Endothelial cell of hepatic sinusoid (primary cell): ENCODE measurements at regions not wholly inside any gene's neighbourhood (a gene's known extent, or its start where the extent isn't known, plus 50 kb on each side); places are given as distances from the start of the nearest gene placed in this dataset.

Experiments used
- in situ Hi-C: cut with HindIII; loops from 2 replicates; pipeline ENCODE4 v1.10.0; 2017; ENCODE audit warnings: low sequenced_read_pairs

DNA sequence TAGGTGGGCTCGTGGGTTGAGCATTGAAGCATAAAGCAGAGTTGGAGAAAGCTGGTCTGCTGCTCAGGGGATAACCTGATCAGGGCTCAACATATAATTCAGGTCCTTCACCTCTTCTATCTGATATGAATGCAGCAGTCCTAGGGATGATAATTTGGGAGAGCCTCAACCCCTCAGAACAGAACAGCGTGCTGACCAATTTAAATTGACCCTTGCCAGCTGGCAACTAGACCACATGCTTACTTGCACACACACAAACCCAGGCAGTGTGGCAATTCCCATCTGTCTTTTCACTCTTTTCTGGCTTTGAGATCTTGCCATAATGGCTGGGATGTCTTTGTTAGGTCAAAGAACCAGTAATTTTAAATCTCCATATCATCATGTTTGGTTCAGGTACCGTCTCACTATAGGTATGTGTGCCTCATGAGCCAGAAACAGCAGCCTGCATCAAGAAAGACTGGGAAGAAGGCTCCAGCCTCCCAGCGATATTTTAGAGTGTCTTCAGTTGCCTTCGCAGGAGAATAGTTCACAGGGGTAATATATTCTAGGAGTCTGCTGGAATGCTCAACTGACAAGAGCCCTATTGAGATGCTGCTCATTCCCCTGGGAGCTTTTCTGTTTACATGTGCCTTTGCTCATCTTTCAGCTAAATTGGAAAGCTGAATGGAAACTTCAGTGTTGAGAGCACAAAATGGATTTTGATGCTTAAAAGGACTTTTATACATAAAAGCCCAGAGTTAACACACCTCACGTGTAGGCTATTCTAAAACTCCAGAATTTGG lies 497.6 kb downstream of the RASEF start:
- in situ Hi-C loops, result no loop called here

DNA sequence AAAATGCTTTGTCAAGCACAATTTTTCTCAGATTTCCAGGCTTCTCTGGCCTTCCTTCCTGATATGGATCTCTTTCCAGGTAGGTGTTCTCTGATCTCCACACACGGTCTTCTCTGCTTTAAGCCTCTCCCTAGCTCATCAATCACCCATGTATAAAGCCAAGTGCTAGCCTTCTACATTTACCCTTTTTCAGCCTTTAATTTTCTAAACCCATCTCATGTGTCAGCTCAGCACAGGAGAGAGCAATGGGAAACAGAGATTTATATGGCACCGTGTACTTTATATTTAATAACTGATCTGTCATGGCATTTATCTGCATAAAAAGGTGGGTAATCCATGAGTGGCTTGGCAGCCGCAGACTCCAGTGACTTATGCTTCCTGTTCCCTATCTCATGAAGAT lies 495.0 kb downstream of the RASEF start:
- in situ Hi-C loops, result no loop called here

DNA sequence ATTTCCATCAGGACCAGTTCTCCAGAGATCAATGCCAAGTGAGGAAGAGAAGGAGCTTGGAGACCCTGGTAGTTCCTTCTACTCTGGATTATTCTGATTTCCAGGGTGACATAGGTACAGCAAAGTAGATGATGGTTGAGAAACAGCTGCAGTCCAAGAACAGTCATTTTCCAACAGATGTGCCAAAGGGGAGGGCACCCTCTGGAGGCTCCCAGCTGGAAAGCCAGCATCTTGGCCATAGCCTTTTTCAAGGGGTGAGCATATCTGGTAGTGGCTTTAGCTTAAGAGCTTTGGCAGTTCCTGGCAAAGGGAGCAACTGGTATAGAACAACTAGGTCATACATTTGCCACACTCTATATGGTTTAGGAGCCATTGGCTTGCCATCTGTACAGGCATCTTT lies 492.7 kb downstream of the RASEF start:
- in situ Hi-C loops, result no loop called here

DNA sequence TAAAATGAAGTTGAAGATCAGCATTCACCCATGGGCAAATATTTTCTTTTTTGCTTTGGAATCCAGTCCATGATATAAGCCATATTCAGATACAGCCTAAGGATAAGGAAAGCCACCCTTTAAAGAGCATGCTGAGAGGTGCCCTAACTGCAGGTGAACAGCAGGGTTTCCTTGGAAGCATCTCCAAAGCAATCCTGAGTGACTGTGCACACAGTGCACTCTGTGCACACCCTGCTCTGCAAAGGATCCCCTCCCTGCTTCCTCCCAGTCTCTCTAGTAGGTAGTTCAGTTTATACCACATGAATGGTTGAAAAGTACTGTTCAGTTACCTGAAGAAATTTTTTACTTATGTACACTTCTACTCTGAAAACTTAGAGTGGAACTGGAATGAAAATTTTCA lies 491.4 kb downstream of the RASEF start:
- in situ Hi-C loops, result no loop called here

DNA sequence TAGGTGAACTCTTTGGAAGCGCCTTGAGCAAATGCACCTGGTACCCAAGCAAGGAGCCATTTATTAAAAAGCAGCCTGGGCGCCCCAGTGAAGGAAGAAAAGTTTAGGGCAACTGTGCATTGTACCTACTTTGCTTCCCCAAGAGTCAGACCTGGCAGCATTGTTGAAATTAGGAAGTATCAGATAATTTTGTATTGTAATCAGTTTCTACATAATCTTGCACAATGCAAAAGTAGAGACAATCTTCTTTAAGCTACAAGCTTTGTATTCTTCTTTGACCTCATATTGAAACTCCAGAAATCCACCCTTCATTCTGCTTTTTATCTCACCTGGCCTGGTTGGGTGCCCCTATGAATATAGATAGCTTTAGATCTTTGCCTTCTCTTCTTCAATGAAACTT lies 490.8 kb downstream of the RASEF start:
- in situ Hi-C loops, result no loop called here

DNA sequence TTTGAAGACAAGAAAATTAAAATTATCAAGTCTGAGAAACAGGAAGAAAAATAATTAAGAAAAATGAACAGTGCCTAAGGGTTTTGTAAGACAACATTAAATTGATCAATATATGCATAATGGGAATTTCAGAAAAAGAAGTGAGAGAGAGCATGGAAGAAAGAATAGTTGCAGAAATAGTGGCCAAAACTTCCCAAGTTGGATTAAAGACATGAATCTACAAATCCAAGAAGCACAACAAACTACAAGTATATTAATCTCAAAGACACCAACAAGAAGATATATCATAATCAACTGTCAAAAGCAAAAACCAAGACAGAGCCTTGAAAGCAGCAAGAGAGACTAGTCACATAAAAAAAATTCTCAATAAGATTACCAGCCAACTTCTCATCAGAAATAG lies 488.0 kb downstream of the RASEF start:
- in situ Hi-C loops, result no loop called here

DNA sequence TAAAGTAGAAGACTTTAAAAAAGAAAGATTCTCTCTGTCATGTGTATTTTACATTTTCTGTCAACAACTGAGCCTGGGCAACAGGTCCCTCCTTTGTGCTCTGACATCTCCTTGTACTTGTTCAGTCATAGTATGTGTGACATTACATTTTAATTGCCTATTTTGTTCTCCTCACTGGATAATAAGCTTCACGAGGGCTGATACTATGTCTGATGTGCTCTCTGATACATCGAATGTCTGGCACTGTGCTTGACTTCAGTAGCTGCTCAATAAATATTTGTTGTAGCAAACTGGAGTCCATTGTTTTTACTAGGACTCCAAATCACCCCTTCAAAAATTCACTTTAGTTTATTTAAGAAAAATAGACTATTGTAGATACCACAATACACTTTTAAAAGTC lies 482.0 kb downstream of the RASEF start:
- in situ Hi-C loops, result no loop called here

DNA sequence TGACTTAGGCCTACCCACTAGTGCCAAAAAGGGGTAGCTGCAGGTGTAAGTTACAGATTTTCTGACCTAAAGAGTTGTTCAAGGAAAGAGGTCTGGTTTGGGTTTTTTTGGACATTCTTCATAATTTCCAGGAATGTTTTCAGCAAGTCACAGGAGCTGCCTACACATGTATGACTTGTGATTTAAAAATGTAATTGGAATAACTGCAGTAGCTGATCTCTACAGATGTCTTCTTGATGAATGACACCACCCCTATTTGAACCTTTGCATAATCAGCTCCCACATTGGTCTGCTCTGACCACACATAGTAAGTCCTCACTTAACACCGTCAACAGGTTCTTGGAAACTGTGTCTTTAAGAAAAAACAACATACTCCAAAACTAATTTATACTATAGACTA lies 481.4 kb downstream of the RASEF start:
- in situ Hi-C loops, result no loop called here

DNA sequence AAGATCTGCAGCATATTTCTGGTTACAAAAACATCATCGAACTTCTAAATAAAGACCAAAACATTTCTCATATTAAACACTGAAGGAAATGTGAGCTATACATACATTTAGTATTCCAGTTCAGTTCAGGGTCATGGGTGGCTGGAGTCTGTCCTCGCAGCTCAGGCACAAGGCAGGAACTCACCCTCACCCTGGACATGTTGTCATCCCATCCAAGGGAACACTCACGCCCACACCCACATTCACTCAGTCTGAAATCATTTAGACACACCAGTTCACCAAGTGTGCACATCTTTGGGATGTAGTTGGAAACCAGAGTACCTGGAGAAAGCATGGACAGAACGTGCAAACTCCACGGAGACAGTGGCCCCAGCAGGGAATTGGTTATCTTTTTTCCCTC lies 481.0 kb downstream of the RASEF start:
- in situ Hi-C loops, result no loop called here

DNA sequence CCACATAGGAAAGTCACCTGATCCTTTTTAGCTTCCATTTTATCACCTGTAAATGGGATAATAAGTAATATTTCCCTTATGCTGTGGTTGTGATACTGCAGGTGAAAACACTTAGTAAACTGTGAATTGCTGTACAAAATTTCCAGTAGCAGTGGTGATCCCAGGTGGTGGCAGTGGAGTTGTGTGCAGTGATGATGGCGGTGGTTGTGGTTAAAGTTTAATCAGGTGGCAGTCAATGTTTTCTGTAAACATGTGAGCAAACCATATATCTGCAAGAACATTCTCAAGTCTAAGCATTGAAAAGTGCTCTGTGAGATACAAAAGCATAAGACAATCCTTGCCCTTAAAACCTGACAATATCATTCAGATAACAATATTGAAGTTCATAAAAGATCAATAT lies 480.2 kb downstream of the RASEF start:
- in situ Hi-C loops, result no loop called here

DNA sequence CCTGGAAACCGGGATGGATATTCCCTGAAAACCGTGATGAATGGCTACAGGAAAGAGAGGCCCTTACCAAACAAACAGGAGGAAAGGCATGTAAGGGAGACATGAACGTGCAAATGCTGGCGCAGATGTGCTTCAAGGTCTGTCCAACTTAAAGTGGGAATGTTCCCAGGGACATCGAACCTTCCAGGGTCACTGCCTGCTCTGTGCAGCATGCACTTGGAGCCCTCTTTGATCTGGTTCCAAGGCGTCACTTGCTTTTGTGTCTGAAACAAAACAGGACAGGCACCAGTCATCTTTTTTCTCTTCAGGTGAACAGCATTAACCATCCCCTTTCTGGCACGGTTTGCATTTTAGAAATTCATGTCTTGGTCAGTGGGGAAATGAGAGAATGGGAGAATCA lies 479.4 kb downstream of the RASEF start:
- in situ Hi-C loops, result no loop called here

DNA sequence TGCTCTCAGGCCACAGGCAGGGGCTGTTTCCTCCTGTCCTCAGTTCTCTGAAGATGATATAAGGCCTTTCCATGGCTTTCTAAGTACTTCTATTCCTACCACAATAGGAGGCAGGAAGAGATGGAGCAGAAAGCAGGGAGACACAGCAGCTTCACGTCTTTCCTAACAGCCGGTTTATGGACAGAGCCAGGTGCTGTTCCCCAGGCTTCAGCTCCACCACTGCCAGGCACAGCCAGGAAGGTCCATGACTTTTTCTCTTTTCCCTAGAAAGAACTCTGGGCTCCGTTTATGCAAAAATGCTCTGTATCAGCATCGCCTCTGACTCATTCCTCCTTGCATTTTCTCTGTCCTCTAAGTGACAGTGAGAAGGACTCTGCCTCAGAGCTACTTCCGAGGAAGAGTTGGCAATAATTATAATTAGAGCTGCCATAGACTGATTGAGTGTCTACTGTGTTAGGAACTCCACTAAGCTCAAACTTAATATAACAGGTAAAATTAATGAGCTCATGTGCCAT lies 478.5 kb downstream of the RASEF start:
- in situ Hi-C loops, result no loop called here

DNA sequence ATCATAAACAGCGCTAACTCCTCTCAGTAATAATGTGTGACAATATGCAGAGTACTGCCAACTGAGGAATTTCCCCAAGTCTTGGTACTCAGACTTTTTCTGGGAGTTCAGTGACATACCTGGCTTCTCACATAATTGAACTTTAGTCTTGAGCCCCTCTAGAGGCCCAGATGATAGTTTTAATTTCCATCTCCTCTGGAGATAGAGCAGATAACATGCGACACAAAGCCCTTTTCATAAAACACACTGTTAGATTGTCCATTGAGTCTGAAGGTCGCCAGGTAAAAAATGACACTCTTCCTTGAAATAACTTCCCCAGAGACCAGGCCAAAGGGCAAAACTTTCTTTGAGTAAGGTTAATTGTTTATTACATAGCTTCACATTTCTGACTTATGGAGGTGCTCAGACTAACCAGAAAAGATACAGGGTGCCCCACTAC lies 476.0 kb downstream of the RASEF start:
- in situ Hi-C loops, result no loop called here

DNA sequence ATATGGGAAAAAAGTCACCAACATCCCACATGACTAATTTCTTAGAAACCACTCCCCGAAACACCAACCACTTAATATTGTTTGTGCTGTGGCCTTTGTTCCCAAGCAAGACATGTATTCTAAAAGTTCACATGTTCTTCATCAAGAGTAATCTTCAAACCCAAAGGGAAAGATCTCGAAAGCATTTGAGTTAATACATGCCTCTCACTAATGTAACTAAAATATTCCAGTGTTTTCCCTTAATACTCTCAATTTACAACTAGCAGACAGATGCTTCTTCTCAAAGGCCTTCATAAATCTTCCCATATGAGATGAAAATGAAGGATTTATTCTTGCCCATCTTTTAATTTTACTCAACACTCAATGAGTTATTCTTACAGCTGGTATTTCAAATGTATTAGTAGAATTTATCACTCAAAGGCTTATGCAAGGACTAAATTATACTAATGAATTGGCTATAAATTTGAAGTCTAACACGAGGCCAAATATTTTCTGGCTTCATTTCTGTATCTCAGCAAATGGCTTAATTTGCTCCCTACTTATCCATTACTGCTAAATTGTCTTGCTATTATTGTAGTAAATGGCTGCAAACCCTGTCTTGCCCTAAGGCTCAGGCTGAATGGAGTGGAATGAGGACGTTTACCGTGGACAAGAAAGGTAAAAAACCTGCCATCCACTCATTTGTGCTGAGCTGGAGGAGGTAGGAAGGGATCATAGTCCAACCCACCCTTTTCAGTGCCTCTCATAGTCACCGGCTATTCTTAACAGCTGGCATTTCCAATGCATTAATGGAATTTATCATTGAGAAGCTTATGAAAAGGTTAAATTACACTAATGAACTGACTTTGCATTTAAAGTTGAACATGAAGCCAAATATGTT lies 474.4 kb downstream of the RASEF start:
- in situ Hi-C loops, result no loop called here

DNA sequence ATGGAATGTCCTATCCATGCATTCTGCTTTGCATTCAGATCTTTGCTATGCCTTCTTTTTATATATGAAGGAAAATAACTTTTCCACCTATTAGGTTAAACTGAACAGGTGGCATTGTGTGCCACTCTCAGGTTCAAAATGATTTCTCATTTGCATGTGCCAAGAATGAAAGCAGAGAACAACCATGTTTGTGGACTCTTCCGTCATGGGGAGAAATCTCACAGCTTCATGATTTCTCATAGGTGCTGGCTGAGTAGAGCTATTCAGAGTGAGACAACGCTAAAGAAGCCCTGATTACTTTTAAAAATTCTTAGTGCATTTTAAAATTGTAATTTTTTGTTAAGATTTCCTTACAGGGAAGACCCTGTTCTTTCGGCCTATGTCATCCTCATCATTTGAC lies 472.1 kb downstream of the RASEF start:
- in situ Hi-C loops, result no loop called here

DNA sequence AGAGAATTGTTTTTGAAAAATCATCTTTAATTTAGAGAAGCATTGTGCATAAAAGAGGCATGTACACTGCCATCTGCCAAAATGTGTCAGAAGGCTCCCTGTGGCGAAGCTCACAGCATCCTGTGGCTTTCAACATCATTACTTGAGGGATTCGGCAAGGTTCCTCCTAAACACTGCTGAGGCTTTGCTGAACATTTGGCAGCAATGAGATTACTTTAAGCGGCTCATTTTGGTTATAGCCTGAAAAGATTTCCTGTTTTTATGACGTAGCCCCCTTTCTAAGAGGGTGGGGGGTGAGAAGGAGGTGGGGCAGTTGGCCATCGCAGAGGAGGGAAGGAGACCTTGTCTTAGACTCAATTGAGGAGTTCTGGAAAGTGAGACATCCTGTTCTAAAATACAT lies 469.4 kb downstream of the RASEF start:
- in situ Hi-C loops, result no loop called here

DNA sequence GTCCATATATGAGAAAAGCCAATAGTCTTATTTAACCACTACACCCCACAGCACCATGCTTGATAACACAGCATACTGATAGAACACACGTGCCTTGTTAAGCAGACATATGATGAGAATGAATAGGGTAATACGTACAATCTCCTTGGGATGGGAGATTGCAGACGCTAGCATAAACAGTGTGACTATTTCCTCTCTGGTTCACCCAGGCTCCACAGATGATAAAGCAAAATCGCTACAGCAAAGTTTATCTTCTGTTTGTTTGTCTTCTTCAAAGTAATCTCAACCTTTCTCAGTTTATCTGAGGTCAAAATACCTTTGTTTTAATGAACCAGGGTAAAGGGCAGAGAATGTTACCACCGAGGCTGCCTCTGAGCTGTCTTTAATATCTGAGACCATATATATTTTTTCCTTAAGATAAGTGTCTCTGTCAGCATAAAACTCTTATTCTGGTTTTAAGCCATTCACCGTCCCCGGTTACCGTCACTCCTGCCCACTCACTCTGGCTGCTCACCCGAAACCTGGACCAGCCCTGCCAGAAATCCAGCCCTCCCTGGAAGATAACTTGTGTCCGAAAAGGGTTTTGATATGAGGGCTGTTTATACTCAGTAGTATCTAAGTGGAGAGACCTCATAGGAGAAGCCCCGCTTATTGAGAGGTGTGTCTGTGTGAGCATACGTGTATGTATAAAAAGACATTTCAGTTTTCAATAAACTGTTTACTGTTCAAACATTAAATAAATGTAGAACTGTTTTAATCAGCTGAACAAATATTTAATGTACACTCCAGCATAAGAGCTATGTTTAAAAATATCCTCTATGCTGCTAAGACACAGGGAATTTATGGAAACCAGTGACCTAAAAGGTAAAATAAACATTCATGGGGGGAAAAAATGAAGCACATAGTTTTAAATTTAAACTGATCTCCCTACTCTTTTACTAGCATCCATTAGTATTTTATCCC lies 465.4 kb downstream of the RASEF start:
- in situ Hi-C loops, result no loop called here

DNA sequence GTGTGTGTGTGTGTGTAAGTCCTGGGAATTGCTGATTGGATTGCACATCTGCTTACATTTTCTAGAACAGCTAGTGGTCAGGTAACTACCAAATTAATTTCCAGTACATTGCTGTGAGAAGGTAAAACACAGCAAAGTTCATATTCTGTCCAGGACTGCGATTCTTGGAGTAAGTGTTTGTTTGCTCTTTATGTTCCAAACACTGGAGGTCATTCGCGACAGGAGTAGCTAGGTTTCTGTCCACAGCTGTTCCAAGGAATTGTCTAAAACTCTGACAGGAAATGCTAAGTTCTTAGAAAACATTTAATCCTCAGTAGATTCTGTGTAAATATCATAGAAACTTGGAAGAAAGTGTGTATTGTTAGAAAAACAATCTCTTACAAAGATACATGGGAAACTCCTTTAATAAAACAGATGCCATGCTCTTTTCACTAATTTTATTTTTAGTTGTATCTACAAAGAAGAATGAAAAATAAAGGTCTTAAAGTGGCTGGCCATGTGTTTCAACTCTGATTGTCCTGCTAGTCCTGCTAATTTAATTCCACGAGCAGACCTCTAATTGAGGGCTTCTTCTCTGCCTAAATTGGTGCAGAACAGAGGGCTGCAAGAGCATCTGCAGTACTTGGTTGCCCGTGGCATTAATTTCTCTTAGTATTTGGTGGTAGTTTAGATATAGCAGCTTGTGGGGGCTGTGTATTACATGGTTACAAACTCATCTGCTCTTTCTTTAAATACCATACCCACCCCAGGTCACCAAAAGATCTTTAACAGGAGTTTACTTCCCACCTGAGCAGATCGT lies 464.5 kb downstream of the RASEF start:
- in situ Hi-C loops, result no loop called here

DNA sequence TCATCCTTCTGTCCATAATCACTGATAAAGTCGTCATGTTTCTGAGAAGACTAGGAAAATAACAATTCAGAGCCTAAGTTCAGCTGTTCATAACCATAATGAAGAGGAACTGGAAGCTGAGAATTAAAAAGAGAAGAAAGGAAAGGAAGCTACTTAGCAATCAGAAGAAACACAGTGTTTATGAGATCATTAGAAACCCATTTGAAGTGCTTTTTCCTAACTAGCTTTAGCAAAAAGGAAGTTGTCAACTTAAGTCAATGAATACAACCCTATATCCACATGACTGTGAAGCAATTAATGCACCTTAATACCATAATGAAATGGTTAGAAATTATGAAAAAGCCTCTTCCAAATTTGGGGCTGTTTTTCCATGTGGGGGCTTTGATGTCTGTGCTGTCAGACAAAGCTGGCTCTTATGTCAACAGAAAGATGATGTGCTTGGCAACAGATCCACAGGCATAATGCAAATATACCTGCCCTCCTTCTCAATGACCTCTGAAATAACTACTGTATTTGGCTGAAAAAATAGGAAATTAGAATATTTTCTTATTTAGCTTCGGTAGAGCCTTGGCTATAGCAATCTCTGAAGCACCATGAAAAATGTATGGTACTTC lies 463.5 kb downstream of the RASEF start:
- in situ Hi-C loops, result no loop called here
